Breast epithelium (tissue), 4 donors: ENCODE measurements at regions not wholly inside any gene's neighbourhood (a gene's known extent, or its start where the extent isn't known, plus 50 kb on each side); places are given as distances from the start of the nearest gene placed in this dataset.

ENCODE experiments used
- DNase-seq, 2 donors: peaks; one replicate each; pipeline ENCODE4 v3.0.0-alpha.2; 2019; ENCODE audit warnings: low spot score in 2 of 2
- H3K27ac ChIP-seq, 2 donors: fragments of 200-600 bp; sonication (generic) in 1 of 2; one replicate each; pipeline ENCODE4 v1.5.1; 2016 to 2019; ENCODE audit warnings: mild to moderate bottlenecking in 1 of 2
- H3K27me3 ChIP-seq, 2 donors: fragments of 200-600 bp; sonication (generic) in 1 of 2; one replicate each; pipeline versions ENCODE4 v1.5.1 to v1.6.0; 2017 to 2019; ENCODE audit warnings: control low read depth in 1 of 2, mild to moderate bottlenecking in 1 of 2
- H3K36me3 ChIP-seq: fragments of 200-600 bp; one replicate; pipeline ENCODE4 v1.5.1; 2019
- H3K4me1 ChIP-seq, 2 donors: fragments of 200-600 bp; sonication (generic); one replicate each; pipeline ENCODE4 v1.5.1; 2016 to 2019; ENCODE audit warnings: control low read depth in 1 of 2
- H3K4me3 ChIP-seq, 3 donors: fragments of 200-600 bp; sonication (generic); 1 replicate in 2 of 3; 2 replicates in 1 of 3; pipeline ENCODE4 v1.5.1; 2016 to 2019; ENCODE audit warnings: mild to moderate bottlenecking in 3 of 3, moderate library complexity in 2 of 3
- H3K9me3 ChIP-seq, 2 donors: fragments of 200-600 bp; sonication (generic) in 1 of 2; one replicate each; pipeline ENCODE4 v1.5.1; 2016 to 2019; ENCODE audit warnings: control low read depth in 1 of 2
- CTCF ChIP-seq, 3 donors: fragments of 450-650 bp; IDR thresholded peaks; one replicate each; pipeline ENCODE4 v1.5.1; 2016 to 2017; ENCODE audit warnings: antibody characterized with exemption in 3 of 3, mild to moderate bottlenecking in 3 of 3, moderate library complexity in 3 of 3
- POLR2A ChIP-seq: fragments of 450-650 bp; IDR thresholded peaks from one replicate; pipeline ENCODE4 v1.6.1; 2016; ENCODE audit warnings: antibody characterized with exemption, mild to moderate bottlenecking, moderate library complexity
- POLR2AphosphoS5 ChIP-seq, 3 donors: sonication (generic); formaldehyde crosslinking; IDR thresholded peaks; one replicate each; pipeline ENCODE4 v1.6.1; 2017; ENCODE audit warnings: antibody characterized with exemption in 3 of 3
- intact Hi-C: fragments of 100-400 bp; cut with DNase I; formaldehyde crosslinking; loops from one replicate; pipeline ENCODE4 v1.15.1; 2023; ENCODE audit warnings: low total_unique reads

DNA sequence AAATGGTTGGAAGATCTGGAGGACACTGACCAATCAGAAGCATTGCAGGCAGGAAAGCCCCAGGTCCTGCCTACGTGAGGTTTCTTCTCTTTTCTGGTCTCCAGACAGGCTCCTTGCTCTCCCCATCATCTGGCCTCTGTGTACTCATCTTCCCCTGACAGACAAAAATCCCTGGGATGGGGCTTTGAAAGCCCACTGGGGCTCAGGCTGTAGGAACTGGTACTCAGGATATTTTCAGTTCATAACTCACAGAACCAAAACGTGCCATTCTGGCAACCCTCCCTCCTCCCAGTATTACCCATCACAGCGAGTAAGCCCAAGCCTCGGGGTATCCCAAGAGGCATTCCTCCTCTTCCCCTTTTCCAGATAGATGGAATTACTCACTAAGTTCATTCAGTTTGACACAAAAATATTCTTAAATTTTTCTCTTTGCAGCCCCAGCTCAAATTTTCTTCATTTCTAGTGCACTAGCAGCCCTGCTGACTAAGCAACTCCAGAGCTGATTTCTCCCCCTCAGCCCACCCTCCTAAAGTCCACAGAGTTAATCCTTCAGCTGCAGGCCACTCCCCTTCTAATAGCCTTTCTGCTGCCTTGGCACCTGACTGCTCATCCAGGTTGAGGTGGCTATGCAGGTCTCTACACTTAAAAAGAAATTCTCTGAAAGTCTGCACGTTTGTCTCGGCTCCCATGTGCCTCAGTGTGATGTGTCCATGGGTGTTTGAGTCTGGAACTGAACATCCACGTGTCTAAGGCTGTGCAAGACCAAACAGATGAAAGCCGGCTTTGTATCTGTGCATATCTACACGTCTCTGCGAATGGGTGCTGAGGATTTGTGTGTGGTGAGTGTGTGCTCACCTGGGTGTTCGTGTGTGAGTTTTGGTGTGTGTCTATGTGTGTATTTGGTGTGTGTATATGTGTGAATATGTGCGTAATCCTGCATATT lies 331.4 kb downstream of the CCSER2 start:
- H3K27me3 ChIP-seq, result peaks cover 0 to 3% of the 10 kb centered on the region in 2 donors
- H3K9me3 ChIP-seq, result no peaks in the 10 kb centered on the region
- no peak for DNase-seq
- H3K27ac ChIP-seq, result no peak overlapping the region
- H3K4me3 ChIP-seq, result no peak overlapping the region
- TF ChIP-seq POLR2A, result no peak
- no peak for TF ChIP-seq POLR2AphosphoS5 (IDR thresholded peaks at IDR 0.05)
- no peak for TF ChIP-seq CTCF (IDR thresholded peaks at IDR 0.05)
- H3K4me1 ChIP-seq, result no peaks in the 10 kb centered on the region
- H3K36me3 ChIP-seq, result no peaks in the 10 kb centered on the region
- intact Hi-C loops, result no loop called here

- Histone ChIP-seq H3K27ac (no peak overlapping the region), H3K9me3 (no peaks in the 10 kb centered on the region), H3K27me3 (peaks cover 0 to 3% of the 10 kb centered on the region in 2 donors), H3K4me1 (no peaks in the 10 kb centered on the region), H3K4me3 (no peak overlapping the region), H3K36me3 (no peaks in the 10 kb centered on the region)
- TF ChIP-seq POLR2AphosphoS5 (IDR thresholded peaks at IDR 0.05), result no peak
- no peak for TF ChIP-seq POLR2A
- no peak for TF ChIP-seq CTCF (IDR thresholded peaks at IDR 0.05)
- no peak for DNase-seq
- intact Hi-C loops, result no loop called here
Measured at GRCh38 chr10:84660450-84661159, 332.2 kb downstream of the CCSER2 start.

DNA sequence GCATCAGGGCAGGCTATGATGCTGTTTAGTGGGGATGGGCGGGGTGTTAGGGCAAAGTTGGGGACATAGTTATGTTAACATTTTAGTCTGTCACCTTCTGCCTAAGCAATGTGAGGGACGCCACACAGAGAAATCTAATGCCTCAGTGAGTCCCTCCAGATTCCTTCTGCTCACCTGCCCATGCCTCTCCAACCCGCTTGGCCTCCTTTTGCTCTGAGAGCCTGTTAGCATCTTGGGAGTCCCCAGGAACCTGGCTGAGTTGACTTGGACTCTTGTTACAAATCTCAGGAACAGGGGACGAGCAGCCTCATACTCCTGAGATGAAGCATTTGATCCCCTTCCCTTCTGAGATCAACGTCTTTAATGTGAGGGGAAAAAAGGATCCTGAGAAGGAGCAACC lies 336.8 kb downstream of the CCSER2 start:
- Histone ChIP-seq H3K9me3 (no peaks in the 10 kb centered on the region), H3K4me3 (no peak overlapping the region), H3K27me3 (peaks cover 0 to 3% of the 10 kb centered on the region in 2 donors), H3K4me1 (no peaks in the 10 kb centered on the region), H3K27ac (no peak overlapping the region), H3K36me3 (no peaks in the 10 kb centered on the region)
- TF ChIP-seq CTCF (IDR thresholded peaks at IDR 0.05) (no peak), POLR2AphosphoS5 (IDR thresholded peaks at IDR 0.05) (no peak), POLR2A (no peak)
- DNase-seq, result no peak
- intact Hi-C loops, result no loop called here

GRCh38 chr10:84665883-84666463 lies 337.6 kb downstream of the CCSER2 start:
- Histone ChIP-seq H3K27ac (no peak overlapping the region), H3K9me3 (no peaks in the 10 kb centered on the region), H3K4me3 (no peak overlapping the region), H3K36me3 (no peaks in the 10 kb centered on the region), H3K4me1 (no peaks in the 10 kb centered on the region), H3K27me3 (no peaks in the 10 kb centered on the region)
- intact Hi-C loops, result no loop called here
- no peak for DNase-seq
- TF ChIP-seq CTCF (IDR thresholded peaks at IDR 0.05), result no peak
- TF ChIP-seq POLR2AphosphoS5 (IDR thresholded peaks at IDR 0.05), result no peak
- TF ChIP-seq POLR2A, result no peak
